HL-60/S4 treated with phorbol 12-myristate 13-acetate at 8.2 ng/mL for 4 days and 3 days (cell line): ENCODE measurements at regions not wholly inside any gene's neighbourhood (a gene's known extent, or its start where the extent isn't known, plus 50 kb on each side); places are given as distances from the start of the nearest gene placed in this dataset.

Experiments
- in situ Hi-C: fragments of 300-500 bp; cut with MboI; formaldehyde crosslinking; loops from 2 replicates; pipeline ENCODE4 v1.15.0; 2022; ENCODE audit warnings: low sequenced_read_pairs

- in situ Hi-C loops, result no loop called here
These were observed 249.7 kb downstream of the C4orf33 start for GRCh38 chr4:129345609-129346008.

- in situ Hi-C loops, result no loop called here
These were observed 250.1 kb downstream of the C4orf33 start for GRCh38 chr4:129346036-129346435.

- in situ Hi-C loops, result no loop called here
These were observed 250.8 kb downstream of the C4orf33 start for GRCh38 chr4:129346734-129347133.

GRCh38 chr4:129350834-129351721, 255.1 kb downstream of the C4orf33 start:
- in situ Hi-C loops, result loop anchor here (25.0 kb wide), 1 partner anchor 286 kb away; no protein-coding TSS in a partner anchor

DNA sequence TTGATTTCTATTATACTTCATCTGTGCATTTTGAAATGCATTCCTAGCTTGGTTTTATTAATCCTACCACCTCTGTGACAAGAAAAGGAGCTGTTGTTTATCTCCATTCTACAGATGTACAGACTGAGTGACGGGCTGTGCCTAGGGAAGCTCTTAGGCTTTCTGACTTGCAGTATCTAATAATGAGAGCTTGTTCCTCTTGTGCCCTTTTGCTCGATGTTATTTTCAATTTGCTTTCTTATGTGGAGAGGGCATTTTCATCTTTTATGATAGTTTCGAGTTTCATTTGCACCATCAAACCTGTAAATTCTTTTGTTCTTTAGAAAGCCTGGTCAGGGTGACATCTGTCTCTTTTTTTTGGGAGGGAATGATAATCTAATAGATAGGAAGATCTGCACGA, 256.5 kb downstream of the C4orf33 start:
- in situ Hi-C loops, result loop anchor here (25.0 kb wide), 1 partner anchor 285 kb away; no protein-coding TSS in a partner anchor

GRCh38 chr4:129353490-129353889, 257.5 kb downstream of the C4orf33 start:
- in situ Hi-C loops, result loop anchor here (25.0 kb wide), 1 partner anchor 284 kb away; no protein-coding TSS in a partner anchor

- in situ Hi-C loops, result loop anchor here (25.0 kb wide), 1 partner anchor 282 kb away; no protein-coding TSS in a partner anchor
These were observed 259.1 kb downstream of the C4orf33 start for GRCh38 chr4:129355031-129355430.

DNA sequence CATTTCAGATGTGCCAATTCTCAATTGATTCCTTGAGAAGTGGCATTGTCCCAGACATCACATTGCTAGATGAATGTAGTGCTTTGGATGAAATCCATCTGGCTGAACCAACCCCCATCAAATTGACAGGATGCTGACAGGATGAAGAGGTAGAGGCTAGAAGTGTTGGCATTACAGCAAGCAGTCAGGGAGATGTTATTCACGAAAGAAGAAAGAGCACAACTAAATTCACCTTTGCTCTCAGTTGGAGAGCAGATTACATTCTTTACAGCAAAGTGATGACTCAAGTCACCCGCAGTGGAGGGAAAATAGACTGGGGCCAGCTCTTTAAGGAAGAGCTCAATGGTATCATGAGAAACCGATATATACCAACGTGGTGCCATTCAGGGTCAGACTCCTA, 259.6 kb downstream of the C4orf33 start:
- in situ Hi-C loops, result loop anchor here (25.0 kb wide), 1 partner anchor 282 kb away; no protein-coding TSS in a partner anchor

- in situ Hi-C loops, result loop anchor here (25.0 kb wide), 1 partner anchor 279 kb away; no protein-coding TSS in a partner anchor
These were observed 262.6 kb downstream of the C4orf33 start for GRCh38 chr4:129358571-129358970.

- in situ Hi-C loops, result loop anchor here (25.0 kb wide), 1 partner anchor 278 kb away; no protein-coding TSS in a partner anchor
These were observed 263.5 kb downstream of the C4orf33 start for GRCh38 chr4:129359461-129359860.

GRCh38 chr4:129362691-129363274, 266.8 kb downstream of the C4orf33 start:
- in situ Hi-C loops, result loop anchor here (25.0 kb wide), 1 partner anchor 275 kb away; no protein-coding TSS in a partner anchor

- in situ Hi-C loops, result loop anchor here (25.0 kb wide), 1 partner anchor 272 kb away; no protein-coding TSS in a partner anchor
These were observed 268.9 kb downstream of the C4orf33 start for GRCh38 chr4:129364747-129365452.

GRCh38 chr4:129369361-129370010, 273.5 kb downstream of the C4orf33 start:
- in situ Hi-C loops, result loop anchor here (25.0 kb wide), 1 partner anchor 268 kb away; no protein-coding TSS in a partner anchor

- in situ Hi-C loops, result loop anchor here (25.0 kb wide), 1 partner anchor 266 kb away; no protein-coding TSS in a partner anchor
These were observed 275.1 kb downstream of the C4orf33 start for GRCh38 chr4:129371065-129371464.

DNA sequence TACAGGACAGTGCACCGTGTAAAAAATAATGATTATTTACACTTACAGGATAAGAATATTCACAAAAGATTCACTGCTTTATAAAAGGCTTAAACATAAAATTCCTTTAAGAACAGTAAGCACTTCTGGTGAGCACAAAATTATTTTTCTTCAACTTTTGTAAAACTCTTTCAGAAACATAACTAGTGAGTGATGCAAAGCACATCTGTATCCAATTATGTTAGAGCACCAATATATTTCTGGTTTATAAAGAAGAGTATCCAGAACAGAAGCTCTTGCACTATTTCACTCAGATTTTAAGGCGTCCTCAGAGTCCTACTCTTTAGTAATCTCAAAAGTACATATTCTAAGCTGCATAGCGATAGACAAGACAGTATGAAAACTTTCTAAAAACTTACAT, 276.0 kb downstream of the C4orf33 start:
- in situ Hi-C loops, result loop anchor here (25.0 kb wide), 1 partner anchor 265 kb away; no protein-coding TSS in a partner anchor

DNA sequence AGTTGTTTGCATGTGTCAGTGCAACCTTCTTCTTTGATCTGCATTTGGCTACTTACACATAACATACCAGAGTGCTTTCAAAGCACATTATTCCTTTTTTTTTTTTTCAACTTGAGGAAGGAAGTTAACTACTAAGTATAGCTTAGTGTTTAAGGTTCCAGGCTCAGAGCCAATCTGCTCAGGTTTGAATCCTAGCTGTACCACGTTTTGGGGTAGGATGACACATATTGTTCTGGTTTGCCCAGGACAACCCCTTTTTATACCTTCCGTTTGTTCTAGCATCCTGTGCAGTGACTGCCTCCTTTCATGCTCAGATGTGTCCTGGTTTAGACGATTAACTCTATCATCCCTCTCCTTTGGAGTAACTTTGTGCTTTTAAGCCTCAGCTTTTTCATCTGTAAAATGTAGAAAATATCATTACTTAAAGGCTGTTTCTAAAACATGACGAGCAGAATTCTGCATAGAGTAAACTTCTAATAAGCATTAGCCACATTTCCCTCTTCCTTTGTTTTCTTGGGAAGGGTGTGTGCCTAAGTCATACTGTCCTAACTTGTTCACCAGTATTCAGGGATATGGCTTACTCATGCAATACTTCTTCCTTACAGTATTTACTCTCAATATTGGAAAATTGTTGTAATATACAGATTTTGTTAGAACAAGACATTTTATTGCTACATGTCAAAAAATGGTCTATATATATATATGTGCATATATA, 281.3 kb downstream of the C4orf33 start:
- in situ Hi-C loops, result no loop called here

GRCh38 chr4:129378364-129378763, 282.4 kb downstream of the C4orf33 start:
- in situ Hi-C loops, result no loop called here

- in situ Hi-C loops, result no loop called here
These were observed 283.5 kb downstream of the C4orf33 start for GRCh38 chr4:129379429-129379828.

DNA sequence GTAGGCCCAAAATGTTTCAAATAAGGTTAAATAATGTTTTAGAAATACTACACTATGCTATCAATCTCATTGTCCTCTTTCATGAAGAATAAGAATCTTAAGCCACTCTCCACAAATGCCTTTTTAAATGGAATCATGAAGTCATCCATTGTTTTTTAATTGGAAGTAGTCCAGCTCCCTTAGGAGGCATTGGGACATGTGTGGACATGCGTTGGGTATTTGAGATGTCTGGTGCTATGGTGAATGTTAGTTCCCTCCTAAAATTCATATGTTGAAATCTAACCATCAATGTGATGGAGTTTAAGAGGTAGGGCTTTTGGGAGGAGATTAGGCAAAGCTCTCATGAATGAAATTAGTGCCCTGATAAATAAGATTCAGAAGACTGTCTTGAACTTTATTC, 289.0 kb downstream of the C4orf33 start:
- in situ Hi-C loops, result no loop called here

DNA sequence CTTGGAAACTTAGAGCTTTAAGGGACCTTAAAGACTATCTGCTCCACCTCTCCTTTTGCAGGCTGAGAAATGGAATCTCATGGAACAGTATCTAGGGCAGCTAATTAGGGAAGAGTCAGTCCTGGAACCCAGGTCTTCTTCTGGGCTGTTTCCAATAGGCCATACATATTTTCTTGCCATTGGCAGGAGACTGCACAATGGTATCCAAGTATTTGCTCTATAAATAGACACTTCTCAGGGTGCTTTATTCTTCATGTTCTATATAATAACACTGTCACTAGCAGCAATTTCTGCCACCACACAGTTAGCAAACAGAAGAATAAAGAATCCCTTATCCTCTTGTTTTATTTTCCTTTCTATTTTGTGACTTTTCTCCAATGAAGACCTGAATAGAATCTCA, 291.7 kb downstream of the C4orf33 start:
- in situ Hi-C loops, result no loop called here
